GM23248 (cell line): ENCODE measurements at regions not wholly inside any gene's neighbourhood (a gene's known extent, or its start where the extent isn't known, plus 50 kb on each side); places are given as distances from the start of the nearest gene placed in this dataset.

Source experiments
- DNase-seq: peaks from one replicate; pipeline ENCODE4 v3.0.0-alpha.2; 2015
- H2AFZ ChIP-seq: fragments of 200-600 bp; sonication (generic); 2 replicates; pipeline ENCODE4 v1.6.1; 2016; ENCODE audit warnings: antibody characterized with exemption
- H3F3A ChIP-seq: fragments of 200-600 bp; sonication (generic); 2 replicates; pipeline ENCODE4 v1.6.1; 2016; ENCODE audit warnings: mild to moderate bottlenecking, antibody characterized with exemption, mixed run types; ENCODE audit not compliant: insufficient read depth
- H3K27ac ChIP-seq: fragments of 200-600 bp; sonication (generic); 2 replicates; pipeline ENCODE4 v1.5.1; 2016; ENCODE audit warnings: mild to moderate bottlenecking
- H3K27me3 ChIP-seq: fragments of 200-600 bp; sonication (generic); replicated peaks from 2 replicates; pipeline ENCODE4 v1.6.1; 2016; ENCODE audit warnings: mild to moderate bottlenecking; ENCODE audit not compliant: insufficient read depth
- H3K36me3 ChIP-seq: fragments of 200-600 bp; sonication (generic); 2 replicates; pipeline ENCODE4 v1.6.1; 2016; ENCODE audit warnings: low read depth, mild to moderate bottlenecking
- H3K4me1 ChIP-seq: fragments of 200-600 bp; sonication (generic); 2 replicates; pipeline ENCODE4 v1.6.1; 2016; ENCODE audit warnings: mild to moderate bottlenecking; ENCODE audit not compliant: insufficient read depth
- H3K4me2 ChIP-seq: fragments of 200-600 bp; sonication (generic); one replicate; pipeline ENCODE4 v1.6.1; 2016; ENCODE audit warnings: mild to moderate bottlenecking; ENCODE audit not compliant: unreplicated experiment
- H3K4me3 ChIP-seq: fragments of 200-600 bp; sonication (generic); 2 replicates; pipeline ENCODE4 v1.5.1; 2016; ENCODE audit warnings: mild to moderate bottlenecking
- H3K79me2 ChIP-seq: fragments of 200-600 bp; sonication (generic); 2 replicates; pipeline ENCODE4 v1.6.1; 2016; ENCODE audit warnings: mild to moderate bottlenecking; ENCODE audit not compliant: insufficient read depth
- H3K9ac ChIP-seq: fragments of 200-600 bp; sonication (generic); 2 replicates; pipeline ENCODE4 v1.6.1; 2016; ENCODE audit warnings: mild to moderate bottlenecking
- H3K9me2 ChIP-seq: fragments of 200-600 bp; sonication (generic); 2 replicates; pipeline ENCODE4 v1.6.1; 2016; ENCODE audit warnings: mixed run types, mild to moderate bottlenecking, moderate library complexity; ENCODE audit not compliant: insufficient read depth
- H3K9me3 ChIP-seq: fragments of 200-600 bp; sonication (generic); one replicate; pipeline ENCODE4 v1.6.1; 2017; ENCODE audit warnings: low read depth
- H4K20me1 ChIP-seq: fragments of 200-600 bp; sonication (generic); 2 replicates; pipeline ENCODE4 v1.6.0; 2016; ENCODE audit not compliant: insufficient read depth
- EZH2 ChIP-seq: fragments of 200-600 bp; sonication (generic); IDR thresholded peaks from 2 replicates; pipeline ENCODE4 v1.6.1; 2018; ENCODE audit warnings: antibody characterized with exemption, mild to moderate bottlenecking; ENCODE audit not compliant: insufficient read depth, poor library complexity, severe bottlenecking
- EZH2phosphoT487 ChIP-seq: fragments of 200-600 bp; sonication (generic); IDR thresholded peaks from 2 replicates; pipeline ENCODE4 v1.6.1; 2018; ENCODE audit warnings: antibody characterized with exemption, moderate library complexity, mild to moderate bottlenecking, low read depth; ENCODE audit not compliant: insufficient read depth
- WGBS, 2 experiments: methylation state at CpG; one replicate each; pipeline ENCODE4 v1.1.6; 2015 to 2017; ENCODE audit warnings: low lambda C conversion rate in 2 of 2, low coverage in 1 of 2; ENCODE audit errors: missing lambda C conversion rate in 2 of 2; 5-methylcytosine and 5-hydroxymethylcytosine counted together
- in situ Hi-C: fragments of 300-500 bp; cut with MboI; formaldehyde crosslinking; loops from 2 replicates; pipeline ENCODE4 v1.15.0; 2020

- TF ChIP-seq EZH2 (no peak), EZH2phosphoT487 (no peak)
- no peak overlapping the region for H3K9ac ChIP-seq
- no peak overlapping the region for H3K4me3 ChIP-seq
- H3K27ac ChIP-seq = no peak overlapping the region
- peaks cover 39% of the 10 kb centered on the region for H3K27me3 ChIP-seq
- no peaks in the 10 kb centered on the region for H4K20me1 ChIP-seq
- no peak for DNase-seq
- no peaks in the 10 kb centered on the region for H3K9me2 ChIP-seq
- in situ Hi-C loops = loop anchor here (25.0 kb wide), 1 partner anchor 546 kb away; no protein-coding TSS in a partner anchor
- no peak overlapping the region for H2AFZ ChIP-seq
- no peaks in the 10 kb centered on the region for H3K79me2 ChIP-seq
- H3K4me2 ChIP-seq = no peak overlapping the region
- H3K9me3 ChIP-seq = no peaks in the 10 kb centered on the region
- WGBS, 2 experiments = 65 to 67% methylated on average over 5 of the region's 5 CpGs
- no peaks in the 10 kb centered on the region for H3F3A ChIP-seq
- no peaks in the 10 kb centered on the region for H3K4me1 ChIP-seq
- H3K36me3 ChIP-seq = no peaks in the 10 kb centered on the region
Observed at GRCh38 chr2:158732573-158733429, 62.3 kb upstream of the DAPL1 start.

GRCh38 chr2:158733430-158733755 lies 61.7 kb upstream of the DAPL1 start:
- H3K9ac ChIP-seq = no peak overlapping the region

GRCh38 chr2:158734442-158734841 lies 60.7 kb upstream of the DAPL1 start:
- H3K27ac ChIP-seq = no peak overlapping the region
- WGBS, 2 experiments = 85 to 86% methylated on average over 7 of the region's 7 CpGs
- TF ChIP-seq EZH2phosphoT487 (no peak), EZH2 (no peak)
- no peak overlapping the region for H3K4me3 ChIP-seq
- no peaks in the 10 kb centered on the region for H3F3A ChIP-seq
- H3K9ac ChIP-seq = no peak overlapping the region
- no peak for DNase-seq
- H2AFZ ChIP-seq = no peak overlapping the region
- H3K9me3 ChIP-seq = no peaks in the 10 kb centered on the region
- no peaks in the 10 kb centered on the region for H3K79me2 ChIP-seq
- no peaks in the 10 kb centered on the region for H3K4me1 ChIP-seq
- H4K20me1 ChIP-seq = no peaks in the 10 kb centered on the region
- in situ Hi-C loops = loop anchor here (25.0 kb wide), 1 partner anchor 547 kb away; no protein-coding TSS in a partner anchor
- H3K9me2 ChIP-seq = no peaks in the 10 kb centered on the region
- no peaks in the 10 kb centered on the region for H3K36me3 ChIP-seq
- peaks cover 39% of the 10 kb centered on the region for H3K27me3 ChIP-seq
- no peak overlapping the region for H3K4me2 ChIP-seq

More at GRCh38 chr2:158733430-158733755, 61.7 kb upstream of the DAPL1 start:
- Histone ChIP-seq H2AFZ (no peak overlapping the region), H3K27ac (no peak overlapping the region), H3K4me1 (no peaks in the 10 kb centered on the region), H3K27me3 (peaks cover 39% of the 10 kb centered on the region), H3F3A (no peaks in the 10 kb centered on the region), H3K9me2 (no peaks in the 10 kb centered on the region), H3K9me3 (no peaks in the 10 kb centered on the region), H3K4me2 (no peak overlapping the region), H3K36me3 (no peaks in the 10 kb centered on the region), H3K4me3 (no peak overlapping the region), H3K79me2 (no peaks in the 10 kb centered on the region), H4K20me1 (no peaks in the 10 kb centered on the region)
- DNase-seq = no peak
- TF ChIP-seq EZH2 (no peak), EZH2phosphoT487 (no peak)
- in situ Hi-C loops = loop anchor here (25.0 kb wide), 1 partner anchor 546 kb away; no protein-coding TSS in a partner anchor
- WGBS, 2 experiments = 71 to 76% methylated on average over 7 of the region's 7 CpGs

- in situ Hi-C loops = loop anchor here (25.0 kb wide), 1 partner anchor 549 kb away; no protein-coding TSS in a partner anchor
- Histone ChIP-seq H3K9ac (no peak overlapping the region), H3K79me2 (no peaks in the 10 kb centered on the region)
Observed at GRCh38 chr2:158735822-158736580, 59.1 kb upstream of the DAPL1 start.

More at GRCh38 chr2:158735822-158736580, 59.1 kb upstream of the DAPL1 start:
- Histone ChIP-seq H3K4me1 (no peaks in the 10 kb centered on the region), H4K20me1 (no peaks in the 10 kb centered on the region), H3K4me3 (no peak overlapping the region), H3K9me2 (no peaks in the 10 kb centered on the region), H3K4me2 (no peak overlapping the region), H3K27ac (no peak overlapping the region), H3F3A (no peaks in the 10 kb centered on the region), H2AFZ (no peak overlapping the region), H3K36me3 (no peaks in the 10 kb centered on the region), H3K9me3 (no peaks in the 10 kb centered on the region), H3K27me3 (peaks cover 39% of the 10 kb centered on the region)
- no peak for TF ChIP-seq EZH2phosphoT487
- TF ChIP-seq EZH2 = no peak
- DNase-seq = no peak
- WGBS, 2 experiments = 78 to 83% methylated on average over 5 of the region's 5 CpGs
